ENCODE measurements at regions not wholly inside any gene's neighbourhood (a gene's known extent, or its start where the extent isn't known, plus 50 kb on each side); places are given as distances from the start of the nearest gene placed in this dataset.

DNA sequence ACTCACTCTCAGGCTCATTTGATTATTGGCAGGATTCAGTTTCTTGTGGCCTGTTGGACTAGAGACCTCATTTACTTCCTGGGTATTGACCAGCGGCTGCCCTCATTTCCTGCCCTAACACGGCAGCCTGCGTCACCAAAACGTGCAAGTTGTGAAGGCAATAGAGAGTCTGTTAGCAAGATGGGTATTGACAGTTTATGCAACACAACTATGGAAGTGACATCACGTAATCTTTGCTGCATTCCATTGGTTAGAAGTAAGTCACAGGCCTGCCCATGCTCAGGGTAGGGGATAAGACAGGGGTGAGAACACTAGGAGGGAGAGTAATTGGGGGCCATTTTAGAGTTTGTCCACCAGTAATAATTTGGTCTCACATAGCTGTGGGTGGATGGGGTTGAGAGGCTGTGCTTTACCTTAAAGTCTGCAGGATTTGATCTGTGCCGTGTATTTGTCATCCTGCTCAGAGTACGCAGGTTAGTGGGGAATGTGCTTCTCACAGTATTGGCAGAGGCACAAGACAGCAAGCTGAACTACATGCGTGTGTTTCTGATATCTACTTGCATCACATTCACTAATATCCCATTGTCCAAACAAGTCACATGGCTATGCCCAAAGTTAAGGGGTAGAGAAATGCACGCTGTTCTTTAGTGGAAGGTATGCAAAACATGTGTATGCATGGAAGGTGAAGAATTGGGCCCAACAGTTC lies 83.3 kb downstream of the EDEM1 start:
- DNase-seq (ENCODE audit: low read depth) = no peak

DNA sequence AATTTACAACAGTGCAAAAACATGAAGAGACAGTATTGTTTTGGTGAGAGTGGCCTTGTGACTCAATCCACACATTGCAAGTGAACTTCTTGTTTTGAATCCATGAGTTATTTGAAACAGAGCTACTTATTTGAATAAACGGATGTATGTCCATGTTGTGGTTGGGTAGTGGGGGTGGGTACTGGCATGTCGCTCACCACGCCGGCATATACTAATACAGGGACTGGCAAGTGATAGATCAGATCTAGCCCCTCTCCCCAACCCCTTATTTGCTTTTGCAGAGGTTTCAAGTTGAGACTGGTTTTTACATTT lies 83.8 kb downstream of the EDEM1 start:
- no peak for DNase-seq (ENCODE audit: low read depth)

DNA sequence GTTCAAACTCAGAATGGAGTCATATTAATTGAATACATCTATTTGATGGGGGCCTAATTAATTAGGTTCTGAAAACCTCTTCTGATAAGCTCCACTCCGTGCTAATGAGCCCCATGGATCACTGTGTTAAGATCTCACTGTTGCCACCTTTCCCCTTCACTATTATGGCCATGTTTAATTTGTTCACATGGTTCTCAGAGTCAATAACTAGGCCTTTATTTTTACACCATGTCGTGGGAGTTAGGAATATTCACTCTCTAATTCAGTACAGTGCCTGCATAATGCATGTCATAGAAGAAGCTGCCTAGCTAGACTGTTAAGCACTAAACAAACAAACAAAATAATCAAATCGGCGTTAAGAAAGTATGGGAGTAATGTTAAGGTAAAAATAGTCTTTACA lies 84.9 kb downstream of the EDEM1 start:
- no peak for DNase-seq (ENCODE audit: low read depth)

- DNase-seq (ENCODE audit: low read depth) = no peak
Observed at GRCh38 chr3:5274091-5274490, 86.6 kb downstream of the EDEM1 start.

GRCh38 chr3:5275529-5275928 lies 88.0 kb downstream of the EDEM1 start:
- DNase-seq (ENCODE audit: low read depth) = no peak

DNA sequence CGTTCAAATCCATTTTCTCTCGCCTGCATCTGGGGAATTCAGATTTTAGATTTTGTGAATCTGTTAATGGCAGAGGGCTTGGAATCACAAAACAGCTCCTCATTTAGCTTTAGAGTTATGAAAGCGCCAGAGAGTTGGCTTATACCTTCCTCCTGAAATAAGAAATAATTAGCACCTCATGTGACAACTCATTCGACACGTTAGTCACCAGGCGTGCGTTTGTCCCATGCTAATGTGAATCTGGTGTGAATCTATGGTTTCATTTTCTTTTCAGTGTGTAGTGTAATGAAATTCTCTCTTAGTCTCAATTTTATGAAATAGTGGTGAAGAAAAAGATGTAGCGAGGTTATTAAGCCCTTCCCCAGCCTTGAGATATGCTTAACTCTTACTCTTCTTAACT lies 89.4 kb downstream of the EDEM1 start:
- no peak for DNase-seq (ENCODE audit: low read depth)

DNA sequence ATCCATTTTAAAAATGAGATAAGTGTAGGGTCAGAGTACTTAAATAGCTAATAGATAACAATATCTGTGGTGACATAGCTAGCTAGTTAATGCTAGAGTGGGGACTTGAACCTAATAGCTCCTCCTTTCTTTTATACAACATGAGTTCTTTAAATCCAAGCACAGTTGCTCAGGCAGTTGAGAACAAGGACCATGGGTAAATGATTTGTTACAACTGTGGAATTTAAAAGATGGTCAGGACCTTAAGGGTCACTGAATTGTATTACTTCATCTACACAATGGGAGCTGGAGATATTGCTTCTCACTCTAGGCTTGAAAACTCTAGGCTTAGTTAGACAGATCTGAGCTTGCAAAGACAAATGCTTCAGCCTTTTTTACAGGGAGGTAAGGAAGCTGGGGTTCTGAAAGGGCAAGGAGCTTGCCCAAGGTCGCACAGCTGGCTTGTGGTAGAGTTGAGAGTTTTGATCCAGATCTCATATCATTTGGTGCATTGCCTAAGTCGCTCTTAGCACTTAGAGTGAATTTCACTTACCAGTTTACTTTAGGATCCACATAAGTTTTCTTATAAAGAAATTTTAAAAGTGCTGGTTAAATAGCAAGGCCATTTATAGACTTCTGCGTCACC lies 90.2 kb downstream of the EDEM1 start:
- no peak for DNase-seq (ENCODE audit: low read depth)

- no peak for DNase-seq (ENCODE audit: low read depth)
Observed at GRCh38 chr3:5278666-5279065, 91.2 kb downstream of the EDEM1 start.

GRCh38 chr3:5282703-5283102 lies 95.2 kb downstream of the EDEM1 start:
- no peak for DNase-seq (ENCODE audit: low read depth)

- no peak for DNase-seq (ENCODE audit: low read depth)
Observed at GRCh38 chr3:5285439-5285838, 97.9 kb downstream of the EDEM1 start.

DNA sequence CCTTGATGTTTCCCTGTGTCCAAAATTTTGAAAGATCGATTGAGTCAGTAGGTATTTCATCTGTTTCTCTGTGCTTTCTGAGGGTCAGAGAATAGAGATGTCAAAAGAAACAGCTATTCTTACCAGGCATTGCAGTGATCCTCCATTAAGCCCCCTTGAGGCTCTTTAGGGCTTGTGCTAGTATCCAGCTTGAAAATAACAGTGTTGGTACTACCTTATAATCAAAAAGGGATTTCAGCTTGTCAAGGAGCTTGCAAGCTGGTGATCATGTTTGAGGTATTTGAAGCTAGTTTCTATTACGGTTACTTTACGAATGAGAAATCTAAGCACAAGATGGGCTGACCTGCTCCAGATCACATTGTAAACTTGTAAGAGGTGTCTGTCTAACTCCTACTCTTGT lies 103.4 kb downstream of the EDEM1 start:
- DNase-seq (ENCODE audit: low read depth) = no peak

GRCh38 chr3:5292512-5292911 lies 105.0 kb downstream of the EDEM1 start:
- DNase-seq (ENCODE audit: low read depth) = no peak

- DNase-seq (ENCODE audit: low read depth) = no peak
Observed at GRCh38 chr3:5293207-5293606, 105.7 kb downstream of the EDEM1 start.

DNA sequence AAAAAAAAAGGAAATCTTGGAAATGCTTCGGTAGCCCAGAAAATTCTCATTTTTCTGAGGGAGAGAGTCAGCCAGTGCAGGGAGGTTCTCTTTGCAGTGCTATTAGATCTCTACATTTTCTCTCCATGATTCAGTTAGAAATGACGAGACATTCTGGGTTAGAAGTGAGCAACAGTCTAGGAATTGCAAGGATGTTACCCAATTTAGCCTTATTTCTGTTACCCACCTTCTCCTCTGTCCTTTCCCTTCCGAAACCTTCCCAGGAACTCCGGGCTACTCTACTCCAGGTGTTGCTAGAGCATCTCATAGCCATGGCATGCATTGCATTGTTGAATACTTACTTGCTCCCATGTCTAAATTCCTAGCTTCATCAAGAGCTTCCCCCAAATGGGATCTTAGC lies 106.8 kb downstream of the EDEM1 start:
- DNase-seq (ENCODE audit: low read depth) = no peak

GRCh38 chr3:5295191-5295690 lies 107.7 kb downstream of the EDEM1 start:
- DNase-seq (ENCODE audit: low read depth) = no peak

- no peak for DNase-seq (ENCODE audit: low read depth)
Observed at GRCh38 chr3:5296362-5296761, 108.9 kb downstream of the EDEM1 start.

GRCh38 chr3:5297895-5298294 lies 110.4 kb downstream of the EDEM1 start:
- no peak for DNase-seq (ENCODE audit: low read depth)

GRCh38 chr3:5298453-5298852 lies 110.9 kb downstream of the EDEM1 start:
- no peak for DNase-seq (ENCODE audit: low read depth)

DNA sequence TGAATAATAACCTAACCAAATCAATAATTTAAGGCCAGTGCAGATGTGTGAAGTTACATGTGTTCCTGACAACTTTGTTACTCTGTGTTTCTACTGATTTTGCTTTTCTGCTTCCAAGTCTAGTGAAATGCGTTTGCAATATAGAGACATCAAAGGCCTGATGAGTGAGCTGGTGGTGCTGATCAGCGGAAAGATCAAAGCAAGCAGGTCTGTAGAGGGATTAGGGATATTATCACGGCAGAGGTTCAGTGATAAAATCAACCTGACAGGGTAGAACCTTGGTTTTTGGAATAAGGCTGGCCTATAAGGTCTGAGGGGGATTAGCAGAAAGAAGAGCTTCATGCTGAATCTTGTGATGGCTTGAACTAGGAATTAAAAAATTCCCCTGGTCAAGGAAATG lies 111.7 kb downstream of the EDEM1 start:
- DNase-seq (ENCODE audit: low read depth) = no peak

DNA sequence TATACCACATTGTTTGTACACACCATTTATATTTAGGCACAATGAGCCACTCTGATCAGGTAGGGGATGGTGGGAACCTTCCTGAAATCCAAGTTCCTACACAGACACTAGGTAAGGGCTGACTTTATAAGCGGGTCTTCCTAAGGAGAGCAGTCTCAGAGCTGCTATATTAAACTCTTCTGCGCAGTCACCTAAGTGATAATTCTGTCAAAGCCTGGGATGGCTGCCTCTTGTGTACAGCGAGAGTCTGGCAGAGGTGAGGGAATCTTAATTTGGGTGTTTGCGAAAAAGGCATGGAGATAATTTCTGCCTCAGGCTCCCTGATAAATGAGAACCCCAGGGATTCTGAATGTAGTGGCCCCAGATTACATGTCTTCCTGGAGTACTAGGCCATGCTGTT lies 113.1 kb downstream of the EDEM1 start:
- DNase-seq (ENCODE audit: low read depth) = no peak

- DNase-seq (ENCODE audit: low read depth) = no peak
Observed at GRCh38 chr3:5301651-5302297, 114.3 kb downstream of the EDEM1 start.

DNA sequence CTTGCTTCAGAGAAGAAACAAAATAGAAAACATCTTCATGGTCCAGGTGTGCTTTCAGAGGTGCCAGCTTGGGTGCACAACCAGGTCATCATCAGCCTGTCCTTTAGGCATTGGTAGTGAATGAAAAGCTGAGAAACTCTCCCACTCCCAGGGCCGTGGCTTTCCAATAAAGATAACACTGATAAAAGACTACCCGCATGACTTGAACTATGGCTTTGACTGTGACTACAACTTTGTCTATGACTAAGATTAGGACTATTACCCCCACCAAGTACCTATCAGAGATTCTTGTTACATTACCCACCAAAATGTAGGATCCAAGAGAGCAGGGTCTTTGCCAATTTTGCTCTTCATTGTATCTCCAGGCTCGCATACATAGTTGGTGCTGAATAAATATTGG lies 115.2 kb downstream of the EDEM1 start:
- DNase-seq (ENCODE audit: low read depth) = no peak

DNA sequence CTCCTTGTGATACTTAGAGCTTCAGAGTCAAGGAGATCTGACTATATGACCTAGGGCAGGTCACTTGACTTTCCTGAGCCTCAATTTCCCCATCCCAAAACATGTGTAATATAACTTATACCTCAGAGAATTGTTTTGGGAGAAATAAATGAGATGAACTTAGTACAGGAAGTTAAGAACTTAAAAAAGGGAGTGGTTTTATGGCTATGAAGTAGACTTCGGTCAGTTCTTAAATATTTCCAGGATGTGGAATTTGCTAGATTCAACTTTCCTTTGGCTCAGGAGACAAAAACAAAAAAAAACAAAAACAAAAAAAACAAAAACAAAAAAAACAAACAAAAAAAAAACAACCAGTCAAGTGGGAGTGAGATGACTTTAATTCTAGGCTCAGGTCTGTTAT lies 116.7 kb downstream of the EDEM1 start:
- DNase-seq (ENCODE audit: low read depth) = no peak

Data from stimulated activated CD8-positive, alpha-beta memory T cell treated with anti-CD3 and anti-CD28 coated beads, Interleukin-12 subunit alpha, Interleukin-12 subunit beta, amount 100 ng/mL, for 4 hours (primary cell).